OCI-LY1 (cell line): ENCODE measurements at regions not wholly inside any gene's neighbourhood (a gene's known extent, or its start where the extent isn't known, plus 50 kb on each side); places are given as distances from the start of the nearest gene placed in this dataset.

Experiments
- H2AFZ ChIP-seq: fragments of 200-600 bp; sonication (generic), shearing (Covaris generic); 2 replicates; pipeline ENCODE4 v1.6.0; 2014; ENCODE audit warnings: antibody characterized with exemption, mild to moderate bottlenecking, low read length
- H3F3A ChIP-seq: fragments of 200-600 bp; sonication (generic), shearing (Covaris generic); 2 replicates; pipeline ENCODE4 v1.6.0; 2014; ENCODE audit warnings: mild to moderate bottlenecking, antibody characterized with exemption, low read length, moderate library complexity; ENCODE audit not compliant: insufficient read depth
- H3K27ac ChIP-seq: fragments of 200-600 bp; sonication (generic); 2 replicates; pipeline ENCODE4 v1.5.1; 2014; ENCODE audit warnings: low read length, mixed run types, mild to moderate bottlenecking, low read depth; ENCODE audit not compliant: poor library complexity, severe bottlenecking
- H3K27me3 ChIP-seq: fragments of 200-600 bp; sonication (generic); 2 replicates; pipeline ENCODE4 v1.6.0; 2014; ENCODE audit warnings: antibody characterized with exemption, mild to moderate bottlenecking, low read length, moderate library complexity; ENCODE audit not compliant: insufficient read depth
- H3K36me3 ChIP-seq: fragments of 200-600 bp; sonication (generic); 2 replicates; pipeline ENCODE4 v1.6.1; 2014; ENCODE audit warnings: mild to moderate bottlenecking, antibody characterized with exemption, low read length, moderate library complexity, mixed read lengths; ENCODE audit not compliant: insufficient read depth
- H3K4me1 ChIP-seq: fragments of 200-600 bp; sonication (generic); 2 replicates; pipeline ENCODE4 v1.5.1; 2014; ENCODE audit warnings: mild to moderate bottlenecking, low read length, moderate library complexity; ENCODE audit not compliant: insufficient read depth, severe bottlenecking
- H3K4me2 ChIP-seq: fragments of 200-600 bp; sonication (generic), shearing (Covaris generic); 2 replicates; pipeline ENCODE4 v1.6.1; 2014; ENCODE audit warnings: low read length
- H3K4me3 ChIP-seq: fragments of 200-600 bp; sonication (generic); 2 replicates; pipeline ENCODE4 v1.5.1; 2014; ENCODE audit warnings: low read length, low read depth, mild to moderate bottlenecking, mixed read lengths; ENCODE audit not compliant: poor library complexity, severe bottlenecking
- H3K79me2 ChIP-seq: fragments of 200-600 bp; shearing (Covaris generic); 2 replicates; pipeline ENCODE4 v1.6.1; 2016; ENCODE audit warnings: mixed run types, low read length, mixed read lengths; ENCODE audit not compliant: insufficient read depth
- H3K9ac ChIP-seq: fragments of 200-600 bp; sonication (generic), shearing (Covaris generic); 2 replicates; pipeline ENCODE4 v1.6.1; 2014; ENCODE audit warnings: mild to moderate bottlenecking, low read length, mixed read lengths
- H3K9me2 ChIP-seq: fragments of 200-600 bp; sonication (generic), shearing (Covaris generic); 2 replicates; pipeline ENCODE4 v1.6.1; 2014; ENCODE audit warnings: low read depth, mild to moderate bottlenecking, low read length, mixed read lengths
- H3K9me3 ChIP-seq: fragments of 200-600 bp; shearing (Covaris generic); 2 replicates; pipeline ENCODE4 v1.6.1; 2014; ENCODE audit warnings: low read length, mixed read lengths
- H4K20me1 ChIP-seq: fragments of 200-600 bp; sonication (generic), shearing (Covaris generic); 2 replicates; pipeline ENCODE4 v1.6.0; 2016; ENCODE audit warnings: mild to moderate bottlenecking, low read length; ENCODE audit not compliant: insufficient read depth
- CTCF ChIP-seq: fragments of 200-600 bp; sonication (generic), shearing (Covaris generic); IDR thresholded peaks from 2 replicates; pipeline ENCODE4 v1.5.1; 2017; ENCODE audit warnings: mild to moderate bottlenecking, antibody characterized with exemption, low read length, moderate library complexity, mixed read lengths
- EZH2 ChIP-seq: fragments of 200-600 bp; sonication (generic), shearing (Covaris generic); IDR thresholded peaks from 2 replicates; pipeline ENCODE4 v1.8.0; 2017; ENCODE audit warnings: borderline replicate concordance, mixed run types, mild to moderate bottlenecking, antibody characterized with exemption, low read length, moderate library complexity, mixed read lengths

DNA sequence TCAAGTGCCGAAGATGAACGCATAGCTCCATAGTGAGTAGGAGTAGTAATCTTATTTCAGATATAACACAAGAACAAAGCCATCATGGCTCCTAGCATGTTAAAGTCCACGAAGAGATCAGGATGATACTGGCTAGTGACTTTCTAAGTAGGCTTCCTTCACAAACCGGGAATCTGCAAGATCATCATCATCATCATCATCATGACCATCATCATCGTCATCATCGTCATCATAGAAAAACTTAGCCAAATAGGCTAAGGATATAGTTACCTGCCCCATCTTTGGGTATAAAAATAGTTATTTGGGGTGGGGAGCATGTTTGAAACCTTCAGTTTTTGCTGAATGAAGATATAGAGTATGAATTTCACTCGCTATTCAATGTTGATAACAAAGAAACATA, 57.9 kb downstream of the PYDC2 start:
- no peaks in the 10 kb centered on the region for H3K9me3 ChIP-seq
- H3K4me2 ChIP-seq = no peak overlapping the region
- no peaks in the 10 kb centered on the region for H4K20me1 ChIP-seq
- H3K4me3 ChIP-seq = no peak overlapping the region
- H3F3A ChIP-seq = no peaks in the 10 kb centered on the region
- H3K27me3 ChIP-seq = no peaks in the 10 kb centered on the region
- no peaks in the 10 kb centered on the region for H3K9me2 ChIP-seq
- H3K79me2 ChIP-seq = no peaks in the 10 kb centered on the region
- H3K4me1 ChIP-seq = no peaks in the 10 kb centered on the region
- H3K27ac ChIP-seq = no peak overlapping the region
- no peaks in the 10 kb centered on the region for H3K36me3 ChIP-seq
- no peak overlapping the region for H2AFZ ChIP-seq
- TF ChIP-seq CTCF (no peak), EZH2 (no peak)
- H3K9ac ChIP-seq = no peak overlapping the region

- H3K27me3 ChIP-seq = no peaks in the 10 kb centered on the region
- no peak overlapping the region for H2AFZ ChIP-seq
- no peak overlapping the region for H3K4me3 ChIP-seq
- no peak overlapping the region for H3K4me2 ChIP-seq
- no peaks in the 10 kb centered on the region for H3K36me3 ChIP-seq
- no peaks in the 10 kb centered on the region for H3K9me3 ChIP-seq
- no peaks in the 10 kb centered on the region for H4K20me1 ChIP-seq
- no peaks in the 10 kb centered on the region for H3K4me1 ChIP-seq
- TF ChIP-seq EZH2 (no peak), CTCF (no peak)
- H3K9ac ChIP-seq = no peak overlapping the region
- no peak overlapping the region for H3K27ac ChIP-seq
- H3K9me2 ChIP-seq = no peaks in the 10 kb centered on the region
- no peaks in the 10 kb centered on the region for H3F3A ChIP-seq
- no peaks in the 10 kb centered on the region for H3K79me2 ChIP-seq
Measured at GRCh38 chr3:191521055-191521454, 60.1 kb downstream of the PYDC2 start.

DNA sequence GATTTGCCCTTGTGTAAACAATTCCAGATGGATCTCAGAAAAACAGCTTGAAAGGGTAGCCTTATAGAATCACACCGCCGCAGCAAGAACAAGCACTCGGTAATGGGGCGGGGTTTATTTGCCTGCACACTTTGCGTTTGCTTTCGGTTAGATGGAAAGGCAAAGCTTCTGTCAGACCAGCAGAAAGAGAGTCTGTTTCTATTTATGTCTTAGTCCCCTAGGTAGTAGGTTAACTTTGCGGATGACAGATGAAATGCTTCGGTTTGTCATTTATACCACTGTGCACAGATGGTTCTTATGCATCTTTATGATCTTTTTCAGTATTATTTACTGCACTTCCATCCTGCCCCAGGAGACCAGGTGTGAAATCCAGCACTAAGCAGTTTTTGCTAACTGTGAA, 62.2 kb downstream of the PYDC2 start:
- no peaks in the 10 kb centered on the region for H3K9me2 ChIP-seq
- no peak overlapping the region for H3K9ac ChIP-seq
- H3K27ac ChIP-seq = no peak overlapping the region
- H3K4me2 ChIP-seq = no peak overlapping the region
- H3K4me1 ChIP-seq = no peaks in the 10 kb centered on the region
- no peak overlapping the region for H2AFZ ChIP-seq
- H3K27me3 ChIP-seq = no peaks in the 10 kb centered on the region
- no peaks in the 10 kb centered on the region for H3K79me2 ChIP-seq
- H3K36me3 ChIP-seq = no peaks in the 10 kb centered on the region
- no peaks in the 10 kb centered on the region for H4K20me1 ChIP-seq
- TF ChIP-seq CTCF (no peak), EZH2 (no peak)
- no peaks in the 10 kb centered on the region for H3K9me3 ChIP-seq
- H3F3A ChIP-seq = no peaks in the 10 kb centered on the region
- no peak overlapping the region for H3K4me3 ChIP-seq
